ENCODE measurements at regions not wholly inside any gene's neighbourhood (a gene's known extent, or its start where the extent isn't known, plus 50 kb on each side); places are given as distances from the start of the nearest gene placed in this dataset.

DNA sequence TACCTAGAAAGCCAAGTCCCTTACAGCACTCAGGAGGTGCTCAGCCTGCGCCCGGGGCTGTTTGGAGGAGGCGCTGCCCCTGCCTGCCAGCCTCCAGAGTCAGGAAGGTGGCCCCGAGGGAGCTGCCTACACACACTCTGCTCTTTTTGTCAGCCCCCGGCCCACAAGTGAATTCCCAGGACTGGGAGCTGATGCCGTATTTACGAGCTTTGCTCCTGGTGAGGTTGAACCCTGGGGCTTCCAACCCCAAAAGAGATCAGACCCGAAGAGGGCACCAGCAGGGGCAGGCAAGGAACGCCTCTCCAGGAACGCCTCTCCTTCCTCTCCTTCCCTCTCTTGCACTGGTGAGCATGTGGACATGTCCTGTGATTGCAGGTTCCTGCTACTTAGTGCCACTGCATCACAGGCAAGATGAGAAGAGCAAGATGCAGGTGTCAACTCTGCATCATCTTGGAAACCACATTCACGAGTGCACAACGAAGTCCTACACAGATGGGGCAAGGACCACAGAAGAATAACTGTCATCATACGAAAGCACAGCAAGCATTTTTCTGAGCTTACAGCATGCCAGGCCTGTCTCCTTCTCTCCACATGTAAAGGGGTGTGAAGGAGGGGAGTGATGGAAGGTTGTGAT, 126.7 kb downstream of the NDUFA10 start:
- no peak for DNase-seq (ENCODE audit: low read depth in 1 of 2, low spot score in 1 of 2)
- Histone ChIP-seq H3K27ac (replicated peaks) (no peak overlapping the region), H3K27me3 (ENCODE audit: insufficient read depth, poor library complexity, severe bottlenecking) (no peaks in the 10 kb centered on the region), H3K4me3 (replicated peaks; ENCODE audit: insufficient read depth, low read length) (no peak overlapping the region)
- TF ChIP-seq SPI1 (IDR thresholded peaks at IDR 0.05; ENCODE audit: borderline replicate concordance, low read depth) = no peak
- no peak for TF ChIP-seq POLR2AphosphoS5 (IDR thresholded peaks at IDR 0.05; ENCODE audit: low read depth)
- no peak for TF ChIP-seq GABPA (IDR thresholded peaks at IDR 0.05; ENCODE audit: low read depth)
- no peak for TF ChIP-seq REST (IDR thresholded peaks at IDR 0.05; ENCODE audit: insufficient replicate concordance, low read depth)
- TF ChIP-seq CTCF (IDR thresholded peaks at IDR 0.05; ENCODE audit: insufficient read depth, low read length) = no peak

- no peak overlapping the region for H3K4me3 ChIP-seq (replicated peaks; ENCODE audit: insufficient read depth, low read length)
- DNase-seq (ENCODE audit: low read depth in 1 of 2, low spot score in 1 of 2) = no peak
- H3K27ac ChIP-seq (replicated peaks) = no peak overlapping the region
- no peak for TF ChIP-seq REST (IDR thresholded peaks at IDR 0.05; ENCODE audit: insufficient replicate concordance, low read depth)
- TF ChIP-seq SPI1 (IDR thresholded peaks at IDR 0.05; ENCODE audit: borderline replicate concordance, low read depth) = no peak
- TF ChIP-seq GABPA (IDR thresholded peaks at IDR 0.05; ENCODE audit: low read depth) = no peak
- no peak for TF ChIP-seq CTCF (IDR thresholded peaks at IDR 0.05; ENCODE audit: insufficient read depth, low read length)
- TF ChIP-seq POLR2AphosphoS5 (IDR thresholded peaks at IDR 0.05; ENCODE audit: low read depth) = no peak
- no peaks in the 10 kb centered on the region for H3K27me3 ChIP-seq (ENCODE audit: insufficient read depth, poor library complexity, severe bottlenecking)
These were observed 127.4 kb downstream of the NDUFA10 start for GRCh38 chr2:239897596-239898235.

DNA sequence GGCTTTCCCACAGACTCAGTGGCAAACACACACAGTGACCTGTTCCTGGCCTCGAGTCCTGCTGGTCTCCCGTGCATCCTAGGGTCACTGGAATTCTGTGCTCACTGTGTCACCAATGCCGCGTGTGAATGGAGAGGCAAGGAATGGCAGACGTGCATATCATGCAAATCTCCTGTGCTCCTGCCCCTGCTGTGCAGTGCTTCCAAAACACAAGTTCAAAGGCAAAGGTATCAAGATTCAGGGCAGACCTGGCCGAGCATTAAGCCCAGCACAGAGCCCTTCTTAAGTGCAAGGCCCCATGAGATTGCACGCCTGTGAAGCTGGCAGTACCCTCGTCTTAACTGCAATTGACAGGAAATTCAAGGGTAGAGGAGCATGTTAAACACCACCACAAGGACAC, 129.1 kb downstream of the NDUFA10 start:
- H3K27ac ChIP-seq (replicated peaks) = no peak overlapping the region
- no peak overlapping the region for H3K4me3 ChIP-seq (replicated peaks; ENCODE audit: insufficient read depth, low read length)
- no peak for TF ChIP-seq GABPA (IDR thresholded peaks at IDR 0.05; ENCODE audit: low read depth)
- TF ChIP-seq POLR2AphosphoS5 (IDR thresholded peaks at IDR 0.05; ENCODE audit: low read depth) = no peak
- TF ChIP-seq REST (IDR thresholded peaks at IDR 0.05; ENCODE audit: insufficient replicate concordance, low read depth) = no peak
- no peak for TF ChIP-seq CTCF (IDR thresholded peaks at IDR 0.05; ENCODE audit: insufficient read depth, low read length)
- TF ChIP-seq SPI1 (IDR thresholded peaks at IDR 0.05; ENCODE audit: borderline replicate concordance, low read depth) = no peak
- DNase-seq (ENCODE audit: low read depth in 1 of 2, low spot score in 1 of 2) = no peak
- H3K27me3 ChIP-seq (ENCODE audit: insufficient read depth, poor library complexity, severe bottlenecking) = no peaks in the 10 kb centered on the region
